SU-DHL-6 (cell line): ENCODE measurements at regions not wholly inside any gene's neighbourhood (a gene's known extent, or its start where the extent isn't known, plus 50 kb on each side); places are given as distances from the start of the nearest gene placed in this dataset.

ENCODE experiments used
- H2AFZ ChIP-seq: fragments of 200-600 bp; sonication (generic); 2 replicates; pipeline ENCODE4 v1.6.1; 2014; ENCODE audit warnings: low read depth, mild to moderate bottlenecking, moderate library complexity, mixed read lengths, antibody characterized with exemption, low read length; ENCODE audit not compliant: severe bottlenecking
- H3F3A ChIP-seq: fragments of 200-600 bp; shearing (Covaris generic); 2 replicates; pipeline ENCODE4 v1.6.0; 2016; ENCODE audit warnings: antibody characterized with exemption, mild to moderate bottlenecking; ENCODE audit not compliant: insufficient read depth
- H3K27ac ChIP-seq: fragments of 200-600 bp; sonication (generic); 2 replicates; pipeline ENCODE4 v1.5.1; 2016; ENCODE audit warnings: low read depth, mild to moderate bottlenecking, low read length, moderate library complexity, mixed read lengths
- H3K27me3 ChIP-seq: fragments of 200-600 bp; sonication (generic), shearing (Covaris generic); 2 replicates; pipeline ENCODE4 v1.6.0; 2014; ENCODE audit warnings: mild to moderate bottlenecking, low read length
- H3K36me3 ChIP-seq: fragments of 200-600 bp; sonication (generic); 2 replicates; pipeline ENCODE4 v1.6.1; 2014; ENCODE audit warnings: mild to moderate bottlenecking, low read length, mixed read lengths
- H3K4me2 ChIP-seq: fragments of 300-600, 200-600 bp; shearing (Covaris generic), sonication (generic); 2 replicates; pipeline ENCODE4 v1.6.0; 2014; ENCODE audit warnings: low read length, low read depth, mild to moderate bottlenecking; ENCODE audit not compliant: poor library complexity, severe bottlenecking
- H3K4me3 ChIP-seq: fragments of 200-600 bp; sonication (generic); 2 replicates; pipeline ENCODE4 v1.5.1; 2014; ENCODE audit warnings: antibody characterized with exemption, low read length, mild to moderate bottlenecking, mixed read lengths; ENCODE audit not compliant: insufficient read depth, poor library complexity, severe bottlenecking
- H3K79me2 ChIP-seq: fragments of 200-600 bp; sonication (generic); 2 replicates; pipeline ENCODE4 v1.6.1; 2014; ENCODE audit warnings: mild to moderate bottlenecking, low read length, moderate library complexity; ENCODE audit not compliant: insufficient read depth
- H3K9ac ChIP-seq: fragments of 200-600 bp; sonication (generic); 2 replicates; pipeline ENCODE4 v1.7.0; 2014; ENCODE audit warnings: mild to moderate bottlenecking, low read length
- H3K9me2 ChIP-seq: fragments of 200-600 bp; sonication (generic); replicated peaks from 2 replicates; pipeline ENCODE4 v1.6.1; 2014; ENCODE audit warnings: low read length; ENCODE audit not compliant: insufficient read depth
- H3K9me3 ChIP-seq: fragments of 200-600 bp; sonication (generic); 2 replicates; pipeline ENCODE4 v1.6.1; 2014; ENCODE audit warnings: low read length, mixed read lengths; ENCODE audit not compliant: insufficient read depth
- H4K20me1 ChIP-seq: fragments of 200-600 bp; sonication (generic); 2 replicates; pipeline ENCODE4 v1.6.1; 2014; ENCODE audit warnings: low read depth, mild to moderate bottlenecking, antibody characterized with exemption, low read length, moderate library complexity, mixed read lengths
- CTCF ChIP-seq: fragments of 200-600 bp; sonication (generic); IDR thresholded peaks from one replicate; pipeline ENCODE4 v1.5.1; 2017; ENCODE audit warnings: antibody characterized with exemption, mild to moderate bottlenecking, low read length, moderate library complexity; ENCODE audit not compliant: insufficient read depth, poor library complexity, severe bottlenecking
- EZH2phosphoT487 ChIP-seq: fragments of 200-600 bp; sonication (generic), shearing (Covaris generic); conservative IDR thresholded peaks from 2 replicates; pipeline ENCODE4 v1.6.1; 2018; ENCODE audit warnings: mild to moderate bottlenecking, antibody characterized with exemption, low read length, moderate library complexity, mixed read lengths

GRCh38 chr3:177831361-177831760 lies 634.1 kb upstream of the TBL1XR1 start:
- no peaks in the 10 kb centered on the region for H3K9me2 ChIP-seq
- no peaks in the 10 kb centered on the region for H4K20me1 ChIP-seq
- no peak overlapping the region for H3K9ac ChIP-seq
- H3K36me3 ChIP-seq = no peaks in the 10 kb centered on the region
- H3F3A ChIP-seq = no peaks in the 10 kb centered on the region
- H3K27ac ChIP-seq = no peak overlapping the region
- no peaks in the 10 kb centered on the region for H3K27me3 ChIP-seq
- H3K4me2 ChIP-seq = no peak overlapping the region
- no peak overlapping the region for H2AFZ ChIP-seq
- H3K9me3 ChIP-seq = no peaks in the 10 kb centered on the region
- no peaks in the 10 kb centered on the region for H3K79me2 ChIP-seq
- TF ChIP-seq CTCF (no peak), EZH2phosphoT487 (no peak)
- H3K4me3 ChIP-seq = no peak overlapping the region

- Histone ChIP-seq H3K27ac (no peak overlapping the region), H2AFZ (no peak overlapping the region), H3K9me3 (no peaks in the 10 kb centered on the region), H3K36me3 (no peaks in the 10 kb centered on the region), H3F3A (no peaks in the 10 kb centered on the region), H3K27me3 (no peaks in the 10 kb centered on the region), H3K4me2 (no peak overlapping the region), H3K79me2 (no peaks in the 10 kb centered on the region), H3K9me2 (no peaks in the 10 kb centered on the region), H3K4me3 (no peak overlapping the region), H4K20me1 (no peaks in the 10 kb centered on the region), H3K9ac (no peak overlapping the region)
- no peak for TF ChIP-seq CTCF
Observed at GRCh38 chr3:177832880-177833279, 635.6 kb upstream of the TBL1XR1 start.

DNA sequence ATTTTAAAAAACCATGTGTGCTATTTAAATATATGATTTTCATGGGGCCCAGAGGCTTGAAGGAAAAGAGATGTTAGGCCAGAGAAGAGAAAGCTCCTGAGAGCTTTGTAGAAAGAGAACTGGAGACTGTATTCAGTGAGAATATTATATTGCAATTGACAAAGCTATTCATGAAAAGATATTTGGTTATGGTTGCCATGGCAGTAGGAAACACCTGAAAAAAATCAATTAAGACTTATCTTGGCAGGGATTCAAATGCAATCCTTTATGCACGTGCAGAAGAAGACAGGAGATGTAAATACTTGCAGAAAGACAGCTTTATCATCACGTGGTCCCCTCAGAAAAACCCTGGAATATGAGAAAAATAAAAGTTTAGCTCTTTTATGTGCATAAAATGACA lies 636.0 kb upstream of the TBL1XR1 start:
- TF ChIP-seq EZH2phosphoT487 (no peak), CTCF (no peak)
- Histone ChIP-seq H3K79me2 (no peaks in the 10 kb centered on the region), H3K9me3 (no peaks in the 10 kb centered on the region), H3K36me3 (no peaks in the 10 kb centered on the region), H4K20me1 (no peaks in the 10 kb centered on the region), H3K4me2 (no peak overlapping the region), H3K27ac (no peak overlapping the region), H3K27me3 (no peaks in the 10 kb centered on the region), H3F3A (no peaks in the 10 kb centered on the region), H3K4me3 (no peak overlapping the region), H2AFZ (no peak overlapping the region), H3K9ac (no peak overlapping the region), H3K9me2 (no peaks in the 10 kb centered on the region)

GRCh38 chr3:177835008-177835407 lies 637.7 kb upstream of the TBL1XR1 start:
- Histone ChIP-seq H3K4me2 (no peak overlapping the region), H3K27ac (no peak overlapping the region), H3K79me2 (no peaks in the 10 kb centered on the region), H3K9me3 (no peaks in the 10 kb centered on the region), H3K4me3 (no peak overlapping the region), H3K36me3 (no peaks in the 10 kb centered on the region), H3F3A (no peaks in the 10 kb centered on the region), H2AFZ (no peak overlapping the region), H3K9me2 (no peaks in the 10 kb centered on the region), H4K20me1 (no peaks in the 10 kb centered on the region), H3K9ac (no peak overlapping the region), H3K27me3 (no peaks in the 10 kb centered on the region)
- TF ChIP-seq CTCF (no peak), EZH2phosphoT487 (no peak)
